C1 segment of cervical spinal cord (tissue), 14 donors: ENCODE measurements at regions not wholly inside any gene's neighbourhood (a gene's known extent, or its start where the extent isn't known, plus 50 kb on each side); places are given as distances from the start of the nearest gene placed in this dataset.

Experiments
- DNase-seq, 14 donors: peaks; one replicate each; lab custom pipeline; 2025; lab: John Stamatoyannopoulos, UW

- DNase-seq: no peak
Observed at GRCh38 chr20:48465271-48465670, 362.5 kb downstream of the PREX1 start.

DNA sequence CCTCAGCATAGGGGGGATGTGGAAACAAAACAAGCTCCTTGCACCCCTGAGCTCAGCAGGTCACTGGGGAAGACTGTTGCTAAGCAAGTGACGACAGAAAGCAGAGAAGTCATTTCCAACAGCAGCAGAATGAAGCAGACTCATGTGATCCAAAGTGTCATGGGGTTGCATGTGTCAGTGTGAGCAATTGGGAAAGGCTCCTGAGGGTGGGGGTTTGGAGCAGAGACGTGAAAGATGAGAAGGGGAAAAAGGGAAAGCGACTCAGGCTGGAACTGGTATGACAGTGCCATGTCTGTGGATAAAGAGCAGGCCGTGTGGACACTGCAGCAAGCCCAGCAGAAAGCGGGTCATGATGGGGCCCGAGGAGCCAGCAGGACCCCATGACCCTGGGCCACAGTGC lies 363.9 kb downstream of the PREX1 start:
- peak in 3 of 14 donors; percentile 14 to 31 (median 21) for DNase-seq

- DNase-seq: peak in 2 of 14 donors; percentile 21 to 29
Observed at GRCh38 chr20:48463096-48463720, 364.6 kb downstream of the PREX1 start.

- no peak for DNase-seq
Observed at GRCh38 chr20:48461735-48462119, 366.1 kb downstream of the PREX1 start.

DNA sequence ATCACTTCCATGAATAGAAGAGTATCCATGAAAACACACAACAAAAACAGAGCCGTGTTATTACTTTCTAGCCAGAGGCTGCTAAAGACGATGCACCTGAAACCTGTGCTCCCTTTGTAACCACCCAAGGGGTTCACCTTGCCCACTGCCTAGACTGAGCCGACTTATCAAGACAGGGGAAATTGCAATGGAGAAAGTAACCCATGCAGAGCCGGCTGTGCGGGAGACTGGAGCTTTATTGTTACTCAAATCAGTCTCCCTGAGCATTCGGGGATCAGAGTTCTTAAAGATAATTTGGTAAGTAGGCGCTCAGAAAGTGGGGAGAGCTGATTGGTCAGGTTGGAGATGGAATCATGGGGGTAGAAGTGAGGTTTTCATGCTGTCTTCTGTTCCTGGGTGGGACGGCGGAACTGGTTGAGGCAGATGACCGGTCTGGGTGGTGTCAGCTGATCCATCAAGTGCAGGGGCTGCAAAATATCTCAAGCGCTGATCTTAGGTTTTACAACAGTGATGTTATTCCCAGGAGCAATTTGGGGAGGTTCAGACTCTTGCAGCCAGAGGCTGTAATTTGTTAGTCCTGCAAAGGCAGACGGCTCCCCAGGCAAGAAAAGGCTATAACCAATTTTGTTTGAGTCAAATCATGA lies 366.6 kb downstream of the PREX1 start:
- DNase-seq: no peak

GRCh38 chr20:48460681-48461080 lies 367.1 kb downstream of the PREX1 start:
- DNase-seq: no peak

- no peak for DNase-seq
Observed at GRCh38 chr20:48459722-48460395, 367.9 kb downstream of the PREX1 start.

- no peak for DNase-seq
Observed at GRCh38 chr20:48458601-48459385, 369.0 kb downstream of the PREX1 start.

DNA sequence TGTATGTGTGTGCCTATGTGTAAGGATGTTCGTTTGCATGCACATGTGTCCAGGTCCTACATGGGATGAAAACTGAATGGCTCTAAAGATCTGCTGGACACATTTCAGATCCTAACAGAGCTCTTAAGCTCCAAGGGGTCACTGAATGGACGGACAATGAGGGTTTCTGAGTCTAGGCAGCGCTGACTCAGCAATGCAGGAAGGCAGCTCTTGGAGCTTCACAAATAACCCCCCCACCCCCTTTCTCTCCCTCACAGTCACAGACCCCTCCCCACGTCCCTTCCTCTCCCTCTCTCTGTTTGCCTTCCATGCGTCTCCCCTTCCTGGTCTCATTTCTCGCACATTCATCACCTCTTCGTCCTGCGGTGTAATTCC lies 369.8 kb downstream of the PREX1 start:
- DNase-seq: no peak

- DNase-seq: no peak
Observed at GRCh38 chr20:48457193-48458002, 370.4 kb downstream of the PREX1 start.

DNA sequence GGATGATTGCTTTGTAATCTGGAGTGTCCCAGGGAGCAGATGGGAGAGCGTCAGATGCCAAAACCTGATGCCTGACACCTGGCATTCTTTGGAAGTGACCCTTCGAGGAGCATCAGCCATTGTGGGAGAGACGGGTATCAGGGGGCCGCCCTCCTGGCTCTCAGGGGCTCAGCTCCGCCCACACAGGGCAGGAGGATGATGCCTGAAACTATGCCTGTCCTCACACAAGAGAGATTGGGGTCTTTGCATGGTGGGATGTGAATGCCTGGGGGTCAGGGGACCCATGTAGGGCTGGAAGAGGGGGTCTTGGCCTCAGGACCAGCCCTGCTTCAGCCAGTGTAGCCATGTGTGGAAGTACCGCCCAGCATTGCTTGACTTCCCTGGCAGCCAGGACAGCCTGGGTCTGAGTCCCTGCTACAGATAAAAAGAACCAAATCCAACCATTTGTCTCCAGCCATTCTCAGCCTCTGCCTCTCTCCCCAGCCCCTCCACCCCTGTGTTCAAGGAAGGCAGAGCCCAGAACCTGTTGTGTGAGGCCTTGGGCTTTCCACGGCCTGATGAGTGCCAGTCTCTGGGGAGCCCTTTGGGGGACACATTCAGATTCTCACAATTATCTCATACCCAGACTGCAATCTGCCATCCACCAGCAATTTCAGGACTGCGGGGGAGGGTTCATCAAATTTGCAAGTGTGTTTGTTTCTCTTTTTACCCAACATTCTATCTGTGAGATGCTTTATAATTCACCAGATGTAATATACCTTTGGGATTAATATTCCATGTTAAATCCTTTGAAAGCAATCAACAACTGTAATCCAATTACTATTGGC lies 371.2 kb downstream of the PREX1 start:
- no peak for DNase-seq

GRCh38 chr20:48455651-48456365 lies 372.0 kb downstream of the PREX1 start:
- DNase-seq: peak in 4 of 14 donors; percentile 4 to 28 (median 16)

- DNase-seq: no peak
Observed at GRCh38 chr20:48454671-48455490, 372.9 kb downstream of the PREX1 start.

DNA sequence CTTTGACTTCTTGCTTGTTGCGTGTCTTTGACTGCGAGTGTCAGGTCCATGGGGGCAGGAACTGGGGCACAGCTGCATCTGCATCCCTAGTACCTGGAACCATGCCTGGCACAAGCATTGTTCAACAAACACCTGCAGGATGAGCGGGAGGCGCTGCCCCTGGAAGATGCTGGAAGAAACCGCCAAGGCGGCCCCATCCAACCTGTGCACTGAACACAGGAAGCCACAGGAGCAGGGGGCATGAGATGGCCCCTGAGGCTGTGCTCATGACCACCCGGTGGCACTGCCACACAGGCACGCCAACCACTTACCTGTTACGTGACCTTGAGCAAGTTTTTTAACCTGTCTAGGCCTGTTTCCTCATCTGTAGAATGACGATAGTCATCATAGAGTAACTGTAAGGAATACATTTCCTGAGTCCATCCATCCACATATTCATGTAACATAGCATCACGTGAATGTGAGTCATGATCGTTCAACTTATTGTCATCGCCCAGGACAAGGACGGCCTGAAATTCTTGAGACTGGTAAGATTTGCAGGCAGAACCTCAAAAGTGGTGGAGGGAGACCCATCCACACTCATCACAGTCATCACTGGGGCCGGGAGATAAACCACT lies 374.2 kb downstream of the PREX1 start:
- no peak for DNase-seq

GRCh38 chr20:48451401-48451800 lies 376.4 kb downstream of the PREX1 start:
- DNase-seq: no peak

DNA sequence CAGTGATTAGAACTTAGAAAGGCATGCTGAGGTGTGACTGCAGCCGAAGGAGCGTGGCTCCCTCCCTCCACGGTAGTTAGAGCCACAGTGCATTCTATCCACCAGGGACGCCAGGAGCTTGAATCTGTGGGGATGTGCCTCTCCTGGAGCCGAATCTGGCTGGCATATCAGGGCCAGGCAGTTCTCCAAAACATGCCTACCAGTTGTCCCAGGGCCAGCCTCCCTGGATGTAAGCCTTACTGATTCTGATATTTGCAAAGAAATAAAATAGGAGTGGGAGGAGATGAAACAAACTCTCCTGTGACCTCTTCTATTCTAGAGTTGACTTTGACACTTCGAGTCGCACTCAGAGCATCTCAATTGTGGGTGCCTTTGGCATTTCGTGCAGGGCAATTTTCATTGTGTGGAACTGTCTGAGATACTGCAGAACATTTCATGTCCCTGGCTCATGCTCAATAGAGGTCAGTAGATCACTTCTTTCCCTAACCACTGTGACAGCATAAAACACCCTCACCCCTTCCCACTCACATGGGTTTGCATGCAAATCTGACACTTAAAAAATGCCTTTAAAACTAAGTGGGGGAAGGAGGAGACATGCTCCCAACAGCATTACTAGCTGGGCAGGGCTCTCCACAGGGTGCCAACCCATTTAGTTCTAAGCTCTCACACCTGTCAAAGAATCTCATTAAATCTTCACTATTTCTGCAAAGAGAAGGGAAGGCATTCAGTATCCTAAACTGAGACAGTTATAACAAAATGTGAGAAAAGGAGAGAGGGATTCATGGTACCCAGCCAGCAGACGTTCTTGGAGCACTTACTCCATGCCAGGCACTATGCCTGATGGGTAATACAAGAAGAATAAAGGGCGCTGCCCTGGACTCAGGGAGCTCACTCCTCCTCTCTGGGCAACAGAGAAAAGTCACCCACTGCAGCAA lies 378.9 kb downstream of the PREX1 start:
- peak in 2 of 14 donors; percentile 1 to 3 for DNase-seq

DNA sequence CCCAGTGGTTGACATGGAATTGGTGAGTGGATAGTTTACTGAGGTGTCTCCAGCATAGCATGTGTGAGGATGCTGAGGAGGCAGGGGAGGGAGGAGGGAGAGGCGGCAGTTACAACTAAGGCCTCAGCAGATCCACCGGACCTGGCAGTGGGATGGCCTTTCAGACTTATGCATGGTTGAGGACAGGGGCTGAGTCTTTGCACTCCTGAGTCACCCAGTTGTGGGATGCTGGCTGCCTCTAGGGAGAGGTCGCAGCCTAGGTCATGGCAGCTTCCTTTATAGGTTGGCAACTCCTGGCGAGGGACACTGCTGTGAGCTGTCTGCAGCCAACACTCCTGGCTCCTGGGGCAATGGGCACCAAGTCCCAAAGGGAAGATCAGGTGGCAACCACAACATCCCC lies 380.3 kb downstream of the PREX1 start:
- no peak for DNase-seq
